Keratinocyte (primary cell): ENCODE measurements at regions not wholly inside any gene's neighbourhood (a gene's known extent, or its start where the extent isn't known, plus 50 kb on each side); places are given as distances from the start of the nearest gene placed in this dataset.
"Not testable (repeated sequence)": the region's sequence is repeated elsewhere in the genome, so short reads cannot be mapped to it uniquely, and the experiment has no call there.

Source experiments
- DNase-seq: peaks from one replicate; pipeline ENCODE4 v3.0.0-alpha.2; 2011; ENCODE audit warnings: low read depth, missing footprints, low spot score
- FAIRE-seq: peaks from 2 replicates; lab custom pipeline; 2011; peaks lifted over from hg19 to GRCh38; lab: Jason Lieb, UNC
- H2AFZ ChIP-seq: 2 replicates; pipeline ENCODE4 v1.6.0; 2012; ENCODE audit warnings: low read length, control low read depth, inconsistent platforms; ENCODE audit not compliant: control insufficient read depth
- H3K27ac ChIP-seq: 2 replicates; pipeline ENCODE4 v1.5.1; 2011; ENCODE audit warnings: low read length; ENCODE audit not compliant: control insufficient read depth, insufficient read depth
- H3K27me3 ChIP-seq: 3 replicates; pipeline ENCODE4 v1.6.0; 2011; ENCODE audit warnings: low read length; ENCODE audit not compliant: control insufficient read depth, insufficient read depth; ENCODE audit errors: extremely low read depth
- H3K36me3 ChIP-seq, 2 experiments: 2 replicates in 1 of 2; 3 replicates in 1 of 2; pipeline ENCODE4 v1.5.1; 2011; ENCODE audit warnings: low read length in 2 of 2, mild to moderate bottlenecking in 1 of 2; ENCODE audit not compliant: control insufficient read depth in 2 of 2, insufficient read depth in 2 of 2; ENCODE audit errors: extremely low read depth in 1 of 2
- H3K4me1 ChIP-seq: 3 replicates; pipeline ENCODE4 v1.5.1; 2011; ENCODE audit warnings: low read length; ENCODE audit not compliant: control insufficient read depth, insufficient read depth; ENCODE audit errors: extremely low read depth
- H3K4me2 ChIP-seq: 3 replicates; pipeline ENCODE4 v1.6.0; 2011; ENCODE audit warnings: low read depth, low read length; ENCODE audit not compliant: control insufficient read depth, insufficient read depth; ENCODE audit errors: extremely low read depth
- H3K4me3 ChIP-seq, 3 experiments: fragments of 200-600 bp in 1 of 3; sonication (generic) in 1 of 3; 2 replicates in 2 of 3; 3 replicates in 1 of 3; pipeline ENCODE4 v1.5.1; 2011 to 2016; ENCODE audit warnings: low read length in 3 of 3, mild to moderate bottlenecking in 3 of 3, control low read depth in 2 of 3, inconsistent platforms in 1 of 3, low read depth in 1 of 3, mixed read lengths in 1 of 3, mixed run types in 1 of 3, moderate library complexity in 1 of 3; ENCODE audit not compliant: control insufficient read depth in 2 of 3, insufficient read depth in 2 of 3; ENCODE audit errors: extremely low read depth in 1 of 3
- H3K79me2 ChIP-seq: 2 replicates; pipeline ENCODE4 v1.6.0; 2012; ENCODE audit warnings: low read length; ENCODE audit not compliant: control insufficient read depth, insufficient read depth
- H3K9ac ChIP-seq: 3 replicates; pipeline ENCODE4 v1.6.0; 2011; ENCODE audit warnings: low read length; ENCODE audit not compliant: control insufficient read depth, insufficient read depth; ENCODE audit errors: extremely low read depth
- H3K9me1 ChIP-seq: 3 replicates; pipeline ENCODE4 v1.6.0; 2011; ENCODE audit warnings: low read length; ENCODE audit not compliant: control insufficient read depth, insufficient read depth; ENCODE audit errors: extremely low read depth
- H3K9me3 ChIP-seq: 2 replicates; pipeline ENCODE4 v1.5.1; 2012; ENCODE audit warnings: low read depth, low read length; ENCODE audit not compliant: control insufficient read depth
- H4K20me1 ChIP-seq: 3 replicates; pipeline ENCODE4 v1.6.0; 2011; ENCODE audit warnings: low read length; ENCODE audit not compliant: control insufficient read depth, insufficient read depth; ENCODE audit errors: extremely low read depth
- EZH2 ChIP-seq: IDR thresholded peaks from one replicate; pipeline ENCODE4 v1.6.1; 2012; ENCODE audit warnings: inconsistent platforms, mild to moderate bottlenecking, low read length, moderate library complexity
- dilution Hi-C: fragments of 300-500 bp; cut with MboI; formaldehyde crosslinking; loops from one replicate; pipeline ENCODE4 v1.7.0; 2020; ENCODE audit warnings: low sequenced_read_pairs; ENCODE audit not compliant: extremely low pct_ligation_motif_present
- TF ChIP-seq, protein P1 (sequence below), 3 experiments: IDR thresholded peaks in 1 of 3; conservative IDR thresholded peaks in 1 of 3; optimal IDR thresholded peaks in 1 of 3; 2 replicates in 2 of 3; 3 replicates in 1 of 3; pipeline versions ENCODE3 to v1.5.1; 2011; ENCODE audit warnings: low read length in 3 of 3, mild to moderate bottlenecking in 3 of 3, moderate library complexity in 2 of 3, control low read depth in 1 of 3, inconsistent platforms in 1 of 3; ENCODE audit not compliant: insufficient read depth in 2 of 3; ENCODE audit errors: extremely low read depth in 1 of 3

DNA sequence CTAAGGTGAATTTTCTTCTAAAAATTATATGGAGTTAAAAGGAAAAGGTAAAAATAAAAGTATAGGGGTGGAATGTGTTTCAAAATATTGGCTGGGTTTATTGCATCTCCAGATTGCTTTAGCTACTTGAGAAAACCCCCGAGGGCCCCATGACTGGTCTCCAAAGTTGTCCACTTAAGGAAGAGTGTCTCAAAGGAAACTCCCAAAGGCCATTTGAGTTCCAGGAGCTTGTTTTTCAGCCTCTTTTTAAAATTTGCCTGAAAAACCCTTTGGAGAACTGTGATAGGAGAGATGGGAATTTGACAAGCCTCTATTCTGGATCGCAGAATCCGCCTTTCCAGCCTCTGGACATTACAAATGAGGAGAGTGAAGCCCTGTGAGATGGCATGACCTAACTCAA lies 225.6 kb downstream of the ZNF326 start:
- Histone ChIP-seq H2AFZ (no peak overlapping the region), H3K9ac (no peak overlapping the region), H3K27ac (no peak overlapping the region), H3K79me2 (no peaks in the 10 kb centered on the region), H3K4me3 (no peak overlapping the region), H3K36me3 (no peaks in the 10 kb centered on the region), H4K20me1 (no peaks in the 10 kb centered on the region), H3K4me2 (no peak overlapping the region), H3K9me1 (no peaks in the 10 kb centered on the region), H3K9me3 (no peaks in the 10 kb centered on the region), H3K27me3 (no peaks in the 10 kb centered on the region), H3K4me1 (no peaks in the 10 kb centered on the region)
- dilution Hi-C loops, result no loop called here
- TF ChIP-seq, protein P1, sequence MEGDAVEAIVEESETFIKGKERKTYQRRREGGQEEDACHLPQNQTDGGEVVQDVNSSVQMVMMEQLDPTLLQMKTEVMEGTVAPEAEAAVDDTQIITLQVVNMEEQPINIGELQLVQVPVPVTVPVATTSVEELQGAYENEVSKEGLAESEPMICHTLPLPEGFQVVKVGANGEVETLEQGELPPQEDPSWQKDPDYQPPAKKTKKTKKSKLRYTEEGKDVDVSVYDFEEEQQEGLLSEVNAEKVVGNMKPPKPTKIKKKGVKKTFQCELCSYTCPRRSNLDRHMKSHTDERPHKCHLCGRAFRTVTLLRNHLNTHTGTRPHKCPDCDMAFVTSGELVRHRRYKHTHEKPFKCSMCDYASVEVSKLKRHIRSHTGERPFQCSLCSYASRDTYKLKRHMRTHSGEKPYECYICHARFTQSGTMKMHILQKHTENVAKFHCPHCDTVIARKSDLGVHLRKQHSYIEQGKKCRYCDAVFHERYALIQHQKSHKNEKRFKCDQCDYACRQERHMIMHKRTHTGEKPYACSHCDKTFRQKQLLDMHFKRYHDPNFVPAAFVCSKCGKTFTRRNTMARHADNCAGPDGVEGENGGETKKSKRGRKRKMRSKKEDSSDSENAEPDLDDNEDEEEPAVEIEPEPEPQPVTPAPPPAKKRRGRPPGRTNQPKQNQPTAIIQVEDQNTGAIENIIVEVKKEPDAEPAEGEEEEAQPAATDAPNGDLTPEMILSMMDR (optimal IDR thresholded peaks at IDR 0.05 in 1 of 3, IDR thresholded peaks at IDR 0.05 in 1 of 3, conservative IDR thresholded peaks at IDR 0.05 in 1 of 3; ENCODE audit: extremely low read depth in 1 of 3, insufficient read depth in 2 of 3, low read length in 3 of 3), result no peak
- TF ChIP-seq EZH2, result no peak
- FAIRE-seq (no peak), DNase-seq (no peak)

DNA sequence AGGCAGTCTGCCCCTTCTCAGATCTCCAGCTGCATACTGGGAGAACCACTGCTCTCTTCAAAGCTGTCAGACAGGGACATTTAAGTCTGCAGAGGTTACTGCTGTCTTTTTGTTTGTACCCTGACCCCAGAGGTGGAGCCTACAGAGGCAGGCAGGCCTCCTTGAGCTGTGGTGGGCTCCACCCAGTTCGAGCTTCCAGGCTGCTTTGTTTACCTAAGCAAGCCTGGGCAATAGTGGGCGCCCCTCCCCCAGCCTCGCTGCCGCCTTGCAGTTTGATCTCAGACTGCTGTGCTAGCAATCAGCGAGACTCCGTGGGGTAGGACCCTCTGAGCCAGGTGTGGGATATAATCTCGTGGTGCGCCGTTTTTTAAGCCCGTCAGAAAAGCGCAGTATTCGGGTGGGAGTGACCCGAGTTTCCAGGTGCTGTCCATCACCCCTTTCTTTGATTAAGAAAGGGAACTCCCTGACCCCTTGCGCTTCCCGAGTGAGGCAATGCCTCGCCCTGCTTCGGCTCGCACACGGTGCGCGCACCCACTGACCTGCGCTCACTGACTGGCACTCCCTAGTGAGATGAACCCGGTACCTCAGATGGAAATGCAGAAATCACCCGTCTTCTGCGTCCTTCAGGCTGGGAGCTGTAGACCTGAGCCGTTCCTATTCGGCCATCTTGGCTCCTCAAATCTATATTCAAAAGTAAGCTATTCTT lies 224.4 kb downstream of the ZNF326 start:
- H3K79me2 ChIP-seq, FAIRE-seq, dilution Hi-C loops, H3K9ac ChIP-seq, H3K36me3 ChIP-seq, H3K27me3 ChIP-seq, H3K9me3 ChIP-seq, DNase-seq, H3K4me2 ChIP-seq, H3K9me1 ChIP-seq, H3K4me3 ChIP-seq, H4K20me1 ChIP-seq, H3K27ac ChIP-seq, H2AFZ ChIP-seq, H3K4me1 ChIP-seq: not testable (repeated sequence)
